Loucy (cell line): ENCODE measurements at regions not wholly inside any gene's neighbourhood (a gene's known extent, or its start where the extent isn't known, plus 50 kb on each side); places are given as distances from the start of the nearest gene placed in this dataset.
A peak's percentile ranks its signal among the peaks of the same experiment; 100 is the strongest.

ENCODE experiments used
- H2AFZ ChIP-seq: fragments of 200-600 bp; sonication (generic); 2 replicates; pipeline ENCODE4 v1.6.0; 2016; ENCODE audit warnings: antibody characterized with exemption, mild to moderate bottlenecking, low read length, moderate library complexity
- H3F3A ChIP-seq: fragments of 200-600 bp; 2 replicates; pipeline ENCODE4 v1.6.0; 2016; ENCODE audit warnings: antibody characterized with exemption, low read depth, mild to moderate bottlenecking
- H3K27me3 ChIP-seq: fragments of 200-600 bp; sonication (generic); 2 replicates; pipeline ENCODE4 v1.6.1; 2014; ENCODE audit warnings: low read length, mild to moderate bottlenecking; ENCODE audit not compliant: insufficient read depth, poor library complexity, severe bottlenecking
- H3K36me3 ChIP-seq: fragments of 200-600 bp; sonication (generic); 2 replicates; pipeline ENCODE4 v1.6.1; 2016; ENCODE audit warnings: low read length; ENCODE audit not compliant: insufficient read depth
- H3K4me1 ChIP-seq: fragments of 200-600 bp; sonication (generic); 2 replicates; pipeline ENCODE4 v1.5.1; 2014; ENCODE audit warnings: low read length, mild to moderate bottlenecking; ENCODE audit not compliant: insufficient read depth, poor library complexity, severe bottlenecking
- H3K4me2 ChIP-seq: fragments of 200-600 bp; sonication (generic); 2 replicates; pipeline ENCODE4 v1.6.0; 2014; ENCODE audit warnings: antibody characterized with exemption, low read length, low read depth, mild to moderate bottlenecking; ENCODE audit not compliant: poor library complexity, severe bottlenecking
- H3K4me3 ChIP-seq: fragments of 200-600 bp; sonication (generic); 2 replicates; pipeline ENCODE4 v1.5.1; 2014; ENCODE audit warnings: low read length, mild to moderate bottlenecking, mixed read lengths; ENCODE audit not compliant: poor library complexity, severe bottlenecking
- H3K79me2 ChIP-seq: fragments of 200-600 bp; sonication (generic); 2 replicates; pipeline ENCODE4 v1.6.1; 2014; ENCODE audit warnings: low read length; ENCODE audit not compliant: insufficient read depth
- H3K9ac ChIP-seq: fragments of 200-600 bp; sonication (generic); 2 replicates; pipeline ENCODE4 v1.6.0; 2014; ENCODE audit warnings: mild to moderate bottlenecking, low read depth, low read length, moderate library complexity; ENCODE audit not compliant: poor library complexity, severe bottlenecking
- H3K9me2 ChIP-seq: fragments of 200-600 bp; sonication (generic); replicated peaks from 2 replicates; pipeline ENCODE4 v1.6.1; 2016; ENCODE audit warnings: low read depth, low read length, mixed read lengths
- H3K9me3 ChIP-seq: fragments of 200-600 bp; sonication (generic); 2 replicates; pipeline ENCODE4 v1.6.1; 2014; ENCODE audit warnings: mild to moderate bottlenecking, antibody characterized with exemption, low read length, low read depth; ENCODE audit not compliant: insufficient read depth
- H4K20me1 ChIP-seq: fragments of 200-600 bp; sonication (generic); 2 replicates; pipeline ENCODE4 v1.6.0; 2014; ENCODE audit warnings: antibody characterized with exemption, low read length, mild to moderate bottlenecking; ENCODE audit not compliant: insufficient read depth, poor library complexity, severe bottlenecking
- CTCF ChIP-seq: fragments of 200-600 bp; sonication (generic); conservative IDR thresholded peaks from 2 replicates; pipeline ENCODE4 v1.5.1; 2014; ENCODE audit warnings: mild to moderate bottlenecking, antibody characterized with exemption, low read length
- EZH2phosphoT487 ChIP-seq: fragments of 200-600 bp; IDR thresholded peaks from 2 replicates; pipeline ENCODE4 v1.6.1; 2018; ENCODE audit warnings: antibody characterized with exemption, mild to moderate bottlenecking, moderate library complexity, borderline replicate concordance

- H3K9me3 ChIP-seq, result no peaks in the 10 kb centered on the region
- no peaks in the 10 kb centered on the region for H3K27me3 ChIP-seq
- no peaks in the 10 kb centered on the region for H3K36me3 ChIP-seq
- no peak overlapping the region for H3K9ac ChIP-seq
- no peak overlapping the region for H3K4me3 ChIP-seq
- H4K20me1 ChIP-seq, result no peaks in the 10 kb centered on the region
- H3K4me1 ChIP-seq, result no peaks in the 10 kb centered on the region
- TF ChIP-seq EZH2phosphoT487, result no peak
- TF ChIP-seq CTCF, result no peak
- H3K79me2 ChIP-seq, result no peaks in the 10 kb centered on the region
- H2AFZ ChIP-seq, result no peak overlapping the region
- no peak overlapping the region for H3K4me2 ChIP-seq
- H3F3A ChIP-seq, result no peaks in the 10 kb centered on the region
- H3K9me2 ChIP-seq, result no peaks in the 10 kb centered on the region
Observed at GRCh38 chr1:199671684-199672083, 355.8 kb upstream of the NR5A2 start.

GRCh38 chr1:199675937-199676336 is 351.6 kb upstream of the NR5A2 start:
- Histone ChIP-seq H3K9me2 (no peaks in the 10 kb centered on the region), H3K4me3 (no peak overlapping the region), H3K27me3 (no peaks in the 10 kb centered on the region), H3K79me2 (no peaks in the 10 kb centered on the region), H3K4me2 (no peak overlapping the region), H4K20me1 (no peaks in the 10 kb centered on the region), H3K36me3 (no peaks in the 10 kb centered on the region), H3K9ac (no peak overlapping the region), H3F3A (no peaks in the 10 kb centered on the region), H2AFZ (no peak overlapping the region), H3K9me3 (no peaks in the 10 kb centered on the region), H3K4me1 (peaks cover under 1% of the 10 kb centered on the region)
- TF ChIP-seq EZH2phosphoT487, result no peak
- TF ChIP-seq CTCF, result peak; percentile 15; the same call in 1 of the 2 replicates

- Histone ChIP-seq H3K4me3 (no peak overlapping the region), H3K36me3 (no peaks in the 10 kb centered on the region), H4K20me1 (no peaks in the 10 kb centered on the region), H3K9me3 (no peaks in the 10 kb centered on the region), H3K27me3 (no peaks in the 10 kb centered on the region), H2AFZ (no peak overlapping the region), H3K9me2 (no peaks in the 10 kb centered on the region), H3F3A (0 out of 2 replicates have a peak, but pooled peaks cover 3% of the 10 kb centered on the region), H3K4me2 (no peak overlapping the region), H3K9ac (no peak overlapping the region), H3K79me2 (no peaks in the 10 kb centered on the region), H3K4me1 (peaks cover 7% of the 10 kb centered on the region)
- TF ChIP-seq CTCF (no peak), EZH2phosphoT487 (no peak)
Observed at GRCh38 chr1:199678771-199679170, 348.7 kb upstream of the NR5A2 start.
